ENCODE measurements at regions not wholly inside any gene's neighbourhood (a gene's known extent, or its start where the extent isn't known, plus 50 kb on each side); places are given as distances from the start of the nearest gene placed in this dataset.
"Not testable (repeated sequence)": the region's sequence is repeated elsewhere in the genome, so short reads cannot be mapped to it uniquely, and the experiment has no call there.

DNA sequence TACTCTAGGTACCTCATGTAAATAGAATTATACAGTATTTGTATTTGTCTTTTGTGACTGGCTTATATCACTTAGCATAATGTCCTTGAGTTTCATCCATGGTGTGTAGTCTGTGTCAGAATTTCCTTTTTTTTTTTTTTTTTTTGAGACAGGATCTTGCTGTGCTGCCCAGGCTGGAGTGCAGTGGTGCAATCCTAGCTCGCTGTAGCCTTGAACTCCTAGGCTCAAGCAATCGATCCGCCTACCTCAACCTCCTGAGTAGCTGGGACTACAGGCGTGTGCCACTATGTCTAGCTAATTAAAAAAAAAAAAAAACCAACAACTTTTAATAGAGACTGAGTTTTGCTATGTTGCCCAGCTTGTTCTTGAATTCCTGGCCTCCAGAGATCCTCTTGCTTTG lies 89.8 kb upstream of the PODXL start:
- DNase-seq (ENCODE audit: low spot score) = no peak

DNA sequence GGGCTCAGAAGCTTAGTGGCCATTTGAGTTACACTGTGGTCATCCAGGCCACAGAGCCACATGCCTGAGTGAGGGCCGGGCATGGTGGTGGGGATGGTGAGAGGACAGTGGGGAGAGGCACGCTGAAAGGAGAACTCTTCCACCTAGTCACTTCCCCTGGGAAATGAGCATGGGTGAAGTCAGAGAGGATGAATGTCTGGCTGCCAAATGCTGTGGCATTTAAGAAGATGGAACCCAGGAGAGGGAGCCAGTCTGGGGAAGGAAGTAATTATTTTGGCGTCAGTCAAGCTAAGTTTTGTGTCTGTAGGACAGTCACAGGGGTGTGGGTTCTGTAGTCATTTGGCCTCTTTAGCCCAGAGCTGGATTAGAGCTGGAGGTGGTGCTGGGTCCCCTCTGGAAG lies 86.0 kb upstream of the PODXL start:
- DNase-seq (ENCODE audit: low spot score) = no peak

DNA sequence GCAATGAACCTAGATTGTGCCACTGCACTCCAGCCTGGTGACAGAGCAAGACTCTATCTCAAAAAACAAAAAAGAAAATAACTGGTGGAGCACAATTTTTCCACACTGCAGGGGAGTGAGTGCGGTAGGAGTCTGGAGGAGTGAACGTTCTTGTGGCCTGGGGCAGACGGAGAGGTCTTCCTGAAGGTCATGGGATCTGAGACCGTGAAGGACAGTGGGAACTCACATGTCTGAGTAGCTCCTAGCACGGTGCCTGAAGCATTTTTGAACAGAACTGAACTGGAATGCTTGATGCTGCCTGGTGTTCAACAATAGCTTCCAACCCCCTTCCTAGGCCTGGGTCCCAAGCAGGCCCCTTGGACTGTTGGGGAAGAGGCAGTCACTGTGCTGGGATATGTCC lies 84.3 kb upstream of the PODXL start:
- no peak for DNase-seq (ENCODE audit: low spot score)

DNA sequence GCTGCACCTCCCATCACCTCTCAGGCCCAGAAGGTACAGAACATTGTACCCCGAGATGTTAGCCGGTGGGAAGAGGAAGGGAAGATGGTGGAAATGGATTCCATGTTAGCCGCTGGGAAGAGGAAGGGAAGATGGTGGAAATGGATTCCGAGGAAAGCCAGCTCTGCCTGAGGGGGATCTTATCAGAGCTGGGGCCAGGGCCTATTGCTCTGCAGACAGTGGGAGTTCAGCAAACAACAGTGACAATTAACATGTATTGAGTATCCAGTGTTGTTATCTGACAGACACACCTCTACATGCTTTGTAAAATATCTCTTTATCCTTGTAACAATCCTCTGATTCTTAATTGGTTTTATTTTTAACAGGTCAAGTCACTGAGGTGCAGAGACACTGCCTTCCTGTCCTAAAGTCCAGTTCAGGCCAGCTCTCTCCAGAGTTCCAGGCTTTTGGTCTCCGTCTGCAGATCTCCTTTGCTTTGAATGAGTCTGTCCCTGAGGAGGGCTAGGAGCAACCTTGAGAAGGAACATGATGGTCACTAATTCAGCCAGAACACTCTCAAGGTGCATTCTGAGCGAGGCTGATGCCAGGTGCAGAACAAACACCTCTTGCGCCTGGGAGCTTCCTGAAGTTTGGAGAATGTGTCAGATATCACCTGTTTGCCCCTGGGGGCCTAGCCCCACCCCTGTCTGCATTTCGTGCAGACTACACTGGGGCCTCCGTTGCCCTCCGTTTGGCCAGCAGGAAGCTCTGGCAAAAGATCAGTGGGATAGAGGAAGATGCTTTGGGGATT lies 82.4 kb upstream of the PODXL start:
- no peak for DNase-seq (ENCODE audit: low spot score)

DNA sequence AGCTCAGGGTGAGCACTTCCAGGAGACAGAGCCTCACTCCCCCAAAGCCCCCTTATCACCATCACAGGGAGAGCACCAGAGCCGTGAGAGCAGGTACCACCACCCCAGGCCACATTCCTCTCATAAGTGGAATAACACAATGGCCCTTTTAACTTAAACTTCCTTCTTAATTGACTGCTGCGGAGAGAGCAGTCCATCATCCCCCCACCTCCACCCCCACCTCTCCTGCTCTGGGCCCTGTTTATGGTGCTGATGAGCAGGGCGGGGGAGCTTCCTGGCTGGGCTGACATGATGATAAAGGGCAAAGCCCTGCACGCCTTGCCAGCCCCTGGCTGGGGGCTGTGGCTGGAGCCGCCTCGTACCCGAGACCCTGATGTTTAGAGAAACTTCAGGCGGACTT lies 81.4 kb upstream of the PODXL start:
- no peak for DNase-seq (ENCODE audit: low spot score)

DNA sequence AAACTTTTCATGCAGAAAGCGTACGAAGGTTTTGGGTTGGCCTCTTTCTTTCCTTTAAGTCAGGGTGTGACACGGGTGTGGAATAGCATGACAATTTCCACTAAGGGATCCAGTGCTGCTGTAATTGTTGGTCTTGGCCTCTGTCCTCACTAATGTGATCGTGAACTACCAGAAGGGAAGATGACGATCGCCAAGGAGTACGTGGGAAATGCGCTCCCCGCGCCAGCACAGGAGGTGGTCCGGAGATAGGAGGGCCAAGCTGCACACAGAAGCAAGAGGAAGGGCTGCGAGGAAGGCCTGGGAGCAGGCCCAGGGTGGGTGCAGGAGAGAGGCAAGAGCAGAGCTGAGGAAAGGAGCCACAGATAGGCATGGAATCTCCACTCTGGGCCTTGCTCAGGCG lies 79.7 kb upstream of the PODXL start:
- no peak for DNase-seq (ENCODE audit: low spot score)

DNA sequence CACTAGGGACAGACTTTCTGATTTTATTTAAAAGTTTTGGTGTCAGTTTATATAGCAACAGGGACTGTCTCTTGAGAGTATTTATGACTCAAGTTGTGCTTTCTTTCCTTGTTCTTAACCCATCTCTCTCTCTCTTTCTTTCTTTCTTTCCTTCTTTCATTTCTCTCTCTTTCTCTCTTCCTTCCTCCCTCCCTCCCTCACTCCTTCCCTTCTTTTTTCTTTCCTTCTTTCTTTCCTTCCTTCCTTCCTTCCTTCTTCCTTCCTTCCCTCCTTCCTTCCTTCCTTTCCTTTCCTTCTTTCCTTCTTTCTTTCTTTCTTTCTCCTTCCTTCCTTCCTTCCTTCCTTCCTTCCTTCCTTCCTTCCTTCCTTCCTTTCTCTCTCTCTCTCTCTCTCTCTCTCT lies 77.8 kb upstream of the PODXL start:
- not testable (repeated sequence) for DNase-seq (ENCODE audit: low spot score)

DNA sequence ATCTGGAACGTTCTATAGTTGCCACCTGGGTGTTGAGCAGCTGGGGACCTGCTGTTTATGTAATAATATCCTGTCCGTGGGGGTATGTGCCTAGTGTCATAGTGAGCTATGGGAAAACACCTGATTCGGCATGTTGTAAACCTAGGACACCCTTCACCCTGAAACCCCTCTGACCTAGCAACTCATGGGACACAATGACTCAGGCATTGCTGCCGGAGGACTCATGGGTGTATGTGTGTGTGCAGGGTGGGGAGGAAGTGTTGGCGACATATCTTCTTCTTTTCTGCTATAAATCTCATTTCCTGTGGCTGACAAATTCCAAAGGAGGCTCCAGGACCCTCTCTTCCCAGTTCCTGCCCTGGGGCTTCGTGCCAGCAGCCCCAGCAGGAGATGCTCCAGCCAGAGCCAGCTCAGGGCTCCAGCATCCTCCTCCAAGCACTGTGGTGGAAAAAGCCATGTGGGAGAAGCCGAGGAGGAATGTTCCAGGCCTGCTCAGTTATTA lies 77.0 kb upstream of the PODXL start:
- no peak for DNase-seq (ENCODE audit: low spot score)

DNA sequence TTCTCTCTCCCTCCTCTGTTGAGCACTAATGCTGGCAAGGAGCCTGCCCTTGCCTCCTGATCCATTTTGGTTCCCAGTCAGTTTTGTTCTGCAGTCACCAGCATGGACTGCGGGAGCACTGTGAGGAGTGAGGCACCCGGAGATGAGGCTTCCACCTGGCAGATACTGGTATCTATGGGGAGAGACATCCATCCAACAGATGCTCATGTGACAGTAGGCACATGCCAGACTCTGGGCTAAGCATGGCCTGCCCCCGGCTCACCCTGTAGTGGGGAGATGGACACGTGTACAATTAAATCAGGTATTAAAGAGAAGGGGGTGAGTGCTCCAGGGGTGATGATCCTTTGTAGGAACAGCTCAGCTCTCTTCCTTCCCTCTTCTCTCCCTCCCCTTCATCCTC lies 74.0 kb upstream of the PODXL start:
- DNase-seq (ENCODE audit: low spot score) = no peak

DNA sequence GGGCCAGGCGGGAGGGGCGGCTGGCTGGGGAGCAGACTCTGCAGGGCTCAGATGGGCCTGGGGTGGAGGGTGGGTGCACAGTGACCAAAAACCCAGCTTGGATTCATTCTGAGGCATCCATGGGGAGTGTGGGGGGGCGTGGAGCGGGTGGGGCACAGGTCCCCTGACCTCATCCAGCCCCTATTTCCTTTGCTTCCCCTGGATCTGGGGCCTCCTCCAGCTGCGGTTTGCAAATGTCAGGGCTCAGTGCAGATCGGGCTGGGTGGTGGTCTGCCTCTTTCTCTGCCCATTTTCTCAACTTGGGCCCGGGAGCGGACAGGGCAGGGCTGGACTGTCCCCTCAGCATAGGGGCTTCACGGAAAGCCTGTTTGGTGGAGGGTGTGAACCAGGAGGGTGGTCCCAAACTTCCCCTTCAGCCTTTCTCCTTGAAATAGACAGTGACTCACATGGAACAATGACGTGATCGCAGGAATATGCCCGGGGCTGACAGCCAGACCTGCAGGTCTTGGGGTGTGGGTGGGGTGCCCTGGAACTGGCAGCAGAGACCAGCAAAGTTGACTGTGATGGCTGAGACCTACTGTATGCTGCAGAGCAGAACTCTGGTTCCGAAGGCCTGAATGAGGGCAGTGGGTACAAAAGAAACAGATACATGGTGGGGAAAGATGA lies 72.9 kb upstream of the PODXL start:
- no peak for DNase-seq (ENCODE audit: low spot score)

DNA sequence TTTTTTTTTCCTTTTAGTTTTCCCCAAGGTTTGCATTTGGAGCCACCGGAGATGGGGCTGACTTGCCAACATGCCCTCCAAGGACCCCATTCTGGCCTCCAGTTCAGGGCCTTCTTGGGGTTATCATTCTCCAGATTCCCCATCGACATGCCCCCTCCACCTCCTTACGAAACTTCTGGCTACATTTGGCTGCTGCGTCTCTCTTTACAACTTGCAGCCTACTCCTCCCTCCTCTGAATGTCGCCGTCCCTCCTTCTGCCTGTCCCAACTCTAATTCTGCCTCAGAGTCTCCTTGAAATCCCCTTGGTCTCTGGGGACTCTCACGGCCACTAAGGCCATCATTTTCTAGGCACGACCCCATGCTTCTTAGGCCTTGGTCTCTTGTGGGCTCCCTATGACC lies 72.2 kb upstream of the PODXL start:
- DNase-seq (ENCODE audit: low spot score) = no peak

DNA sequence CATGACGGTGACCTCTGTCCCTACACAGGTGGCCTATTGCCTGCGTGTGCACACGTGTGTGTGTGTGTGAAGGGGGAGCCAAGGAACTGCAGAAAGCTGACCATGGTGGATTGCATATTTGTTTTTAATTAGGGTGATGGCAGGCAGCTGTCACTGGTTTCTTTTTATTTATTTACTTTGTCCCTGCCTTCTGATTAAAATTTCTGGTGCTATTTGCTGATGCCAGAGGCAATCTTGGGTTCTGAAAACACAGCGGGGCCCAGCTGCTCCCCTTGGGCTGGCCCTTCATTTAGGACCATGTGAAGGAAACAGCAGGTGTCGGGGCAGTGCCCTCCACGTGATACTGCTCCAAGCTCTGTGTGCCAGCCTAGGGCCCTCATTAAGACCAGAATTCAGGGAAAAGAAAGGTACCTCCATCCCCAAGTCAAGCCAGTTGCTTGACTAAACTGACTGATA lies 71.3 kb upstream of the PODXL start:
- no peak for DNase-seq (ENCODE audit: low spot score)

DNA sequence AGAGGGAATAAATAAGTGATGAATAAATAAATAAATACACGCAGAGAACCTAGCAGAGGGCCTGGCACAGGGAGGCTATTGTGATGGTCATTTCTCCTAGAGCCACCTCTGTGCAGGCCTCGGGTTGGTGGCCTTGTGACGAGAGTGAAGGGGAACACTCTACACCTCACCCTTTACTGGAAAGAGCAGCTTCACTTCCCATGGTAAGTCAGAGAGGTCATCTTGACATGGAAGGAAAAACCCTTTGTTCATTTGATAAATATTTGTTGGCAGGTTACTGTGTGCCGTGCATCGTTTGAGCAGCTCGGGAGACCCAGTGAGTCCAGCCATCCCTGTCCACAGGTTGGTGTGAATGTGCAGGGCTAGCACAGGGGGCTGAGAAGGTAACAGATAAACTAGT lies 70.2 kb upstream of the PODXL start:
- no peak for DNase-seq (ENCODE audit: low spot score)

DNA sequence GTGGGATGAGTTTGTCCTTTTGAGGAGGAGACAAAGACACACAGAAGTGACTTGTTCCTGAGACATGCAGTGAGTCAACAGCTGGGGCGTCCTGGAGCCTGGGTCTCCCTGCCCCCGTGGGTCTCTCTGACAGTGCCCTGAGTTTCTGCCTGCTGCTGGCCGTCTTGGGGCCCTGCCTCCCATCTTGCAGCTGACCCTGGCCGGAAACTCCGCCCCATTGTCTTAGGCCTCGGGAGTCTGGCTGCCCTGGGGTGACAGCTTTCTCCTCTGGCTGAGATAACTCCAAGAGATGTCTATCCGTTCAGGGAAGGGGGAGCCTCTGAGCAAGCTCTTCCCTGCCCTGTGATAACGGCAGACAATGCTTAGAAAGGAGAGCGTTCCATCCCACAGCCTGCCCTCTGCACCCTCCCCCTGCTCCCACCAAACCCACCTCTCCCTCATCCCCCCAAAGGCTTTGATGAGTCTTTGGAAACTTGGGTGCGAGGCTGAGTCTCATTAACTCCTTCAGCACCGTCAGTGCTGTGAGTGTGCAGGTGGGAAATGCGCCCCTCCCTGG lies 69.5 kb upstream of the PODXL start:
- no peak for DNase-seq (ENCODE audit: low spot score)

DNA sequence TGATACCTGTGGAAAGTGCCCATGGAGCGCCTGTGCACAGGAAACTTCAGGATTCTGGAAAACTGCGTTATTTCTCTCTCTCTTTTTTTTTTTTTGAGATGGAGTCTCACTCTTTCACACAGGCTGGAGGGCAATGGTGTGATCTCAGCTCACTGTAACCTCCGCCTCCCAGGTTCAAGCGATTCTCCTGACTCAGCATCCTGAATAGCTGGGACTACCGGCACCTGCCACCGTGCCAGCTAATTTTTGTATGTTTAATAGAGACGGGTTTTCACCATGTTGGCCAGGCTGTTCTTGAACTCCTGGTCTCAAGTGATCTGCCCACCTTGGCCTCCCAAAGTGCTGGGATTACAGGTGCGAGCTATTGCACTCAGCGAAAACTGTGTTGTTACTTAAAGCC lies 68.9 kb upstream of the PODXL start:
- not testable (repeated sequence) for DNase-seq (ENCODE audit: low spot score)

DNA sequence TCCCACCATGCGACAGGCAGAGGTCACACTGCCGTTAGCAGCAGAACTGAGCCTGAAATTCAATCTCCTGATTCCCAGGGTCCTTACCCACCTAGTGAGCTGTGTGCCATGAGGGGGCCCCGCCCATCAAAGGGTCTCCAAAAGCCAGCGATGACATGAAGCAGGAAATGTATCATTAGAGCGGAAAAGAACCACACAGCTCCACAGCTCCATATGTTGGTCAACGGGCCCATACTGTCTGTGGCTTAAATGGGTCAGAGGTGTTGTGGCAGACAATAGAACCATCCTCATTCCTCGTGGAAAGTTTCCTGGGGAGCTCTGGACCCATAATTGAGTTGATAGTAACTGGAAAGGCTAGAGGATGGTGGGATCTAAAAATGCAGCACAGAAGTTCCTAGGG lies 68.1 kb upstream of the PODXL start:
- DNase-seq (ENCODE audit: low spot score) = no peak

DNA sequence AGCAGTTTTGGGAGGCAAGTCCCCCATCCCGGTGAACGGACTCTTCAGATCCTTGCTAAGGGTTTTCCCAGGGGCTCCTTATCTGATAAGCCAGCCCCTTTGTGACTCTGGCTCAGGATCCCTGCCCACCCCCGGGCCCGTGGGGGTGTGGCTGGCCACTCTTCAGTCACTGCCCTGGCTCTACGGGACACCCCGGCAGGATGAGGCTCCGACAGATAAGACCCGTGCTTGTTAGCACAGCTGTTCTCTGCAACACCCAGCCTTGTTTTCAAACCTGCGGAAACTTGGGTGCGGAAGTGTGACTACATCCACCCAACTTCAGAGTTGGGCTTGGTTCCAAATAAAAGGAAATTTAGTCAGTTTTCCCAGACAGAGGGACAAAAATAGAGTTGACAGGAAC lies 66.7 kb upstream of the PODXL start:
- DNase-seq (ENCODE audit: low spot score) = peak; percentile 14

DNA sequence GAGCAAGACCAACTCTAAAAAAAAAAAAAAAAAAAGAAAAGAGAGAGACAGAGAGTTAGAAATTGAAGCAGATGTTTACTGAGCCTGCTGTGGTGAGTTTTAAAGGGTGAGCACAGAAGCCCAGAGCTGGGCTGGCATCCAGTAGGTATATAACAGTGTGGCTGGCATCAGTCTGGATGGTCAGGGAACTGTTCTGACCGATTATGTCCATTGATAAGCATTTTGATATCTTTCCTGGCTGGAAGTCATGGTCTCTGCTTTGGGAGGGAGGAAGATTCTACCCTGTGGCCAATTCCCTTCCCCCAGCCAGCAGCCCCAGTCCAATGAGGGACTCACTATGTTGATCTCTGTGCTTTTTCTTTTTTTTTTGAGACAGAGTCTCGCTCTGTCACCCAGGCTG lies 65.2 kb upstream of the PODXL start:
- no peak for DNase-seq (ENCODE audit: low spot score)

DNA sequence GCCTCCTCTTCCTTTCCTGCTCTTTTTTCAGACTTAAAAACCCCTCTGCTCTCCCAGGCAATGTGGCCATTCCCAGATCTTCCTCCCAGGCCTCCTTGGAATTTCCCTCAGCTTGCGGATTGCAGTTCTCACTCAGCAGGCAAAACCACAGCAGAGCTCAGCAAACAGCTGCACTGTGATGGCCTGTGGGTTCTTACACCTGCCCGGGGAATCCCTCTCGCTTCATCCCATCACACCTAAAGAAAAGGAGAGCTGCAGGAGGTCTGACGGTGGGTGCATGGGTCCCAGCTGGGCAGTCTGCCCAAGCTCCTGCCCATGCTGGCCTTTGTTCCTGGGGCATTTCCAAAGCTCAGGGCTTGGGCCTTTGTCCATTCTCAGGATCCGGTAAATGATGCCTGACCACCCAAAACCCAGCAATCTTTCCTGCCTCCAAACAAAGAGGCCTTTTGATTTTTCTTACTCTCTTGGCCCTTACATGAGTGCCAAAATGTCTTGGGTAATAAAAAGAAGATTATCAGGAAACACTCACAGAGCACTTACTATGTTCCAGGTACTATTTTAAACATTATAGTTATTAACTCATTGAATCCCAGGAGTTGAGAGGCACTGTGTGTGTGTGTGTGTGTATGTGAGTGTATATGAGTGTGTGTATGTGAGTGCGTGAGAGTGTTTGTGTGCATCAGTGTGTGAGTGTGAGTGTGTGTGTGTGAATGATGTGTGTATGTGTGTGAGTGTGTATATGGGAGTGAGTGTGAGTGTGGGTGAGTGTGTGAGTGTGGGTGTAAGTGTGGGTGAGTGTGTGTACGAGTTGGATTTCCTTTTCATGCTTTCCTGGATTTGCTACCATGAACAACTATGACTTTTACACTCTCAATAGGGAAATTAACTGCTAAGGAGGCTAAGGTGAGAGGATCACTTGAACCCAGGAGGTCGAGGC lies 64.5 kb upstream of the PODXL start:
- DNase-seq (ENCODE audit: low spot score) = no peak

DNA sequence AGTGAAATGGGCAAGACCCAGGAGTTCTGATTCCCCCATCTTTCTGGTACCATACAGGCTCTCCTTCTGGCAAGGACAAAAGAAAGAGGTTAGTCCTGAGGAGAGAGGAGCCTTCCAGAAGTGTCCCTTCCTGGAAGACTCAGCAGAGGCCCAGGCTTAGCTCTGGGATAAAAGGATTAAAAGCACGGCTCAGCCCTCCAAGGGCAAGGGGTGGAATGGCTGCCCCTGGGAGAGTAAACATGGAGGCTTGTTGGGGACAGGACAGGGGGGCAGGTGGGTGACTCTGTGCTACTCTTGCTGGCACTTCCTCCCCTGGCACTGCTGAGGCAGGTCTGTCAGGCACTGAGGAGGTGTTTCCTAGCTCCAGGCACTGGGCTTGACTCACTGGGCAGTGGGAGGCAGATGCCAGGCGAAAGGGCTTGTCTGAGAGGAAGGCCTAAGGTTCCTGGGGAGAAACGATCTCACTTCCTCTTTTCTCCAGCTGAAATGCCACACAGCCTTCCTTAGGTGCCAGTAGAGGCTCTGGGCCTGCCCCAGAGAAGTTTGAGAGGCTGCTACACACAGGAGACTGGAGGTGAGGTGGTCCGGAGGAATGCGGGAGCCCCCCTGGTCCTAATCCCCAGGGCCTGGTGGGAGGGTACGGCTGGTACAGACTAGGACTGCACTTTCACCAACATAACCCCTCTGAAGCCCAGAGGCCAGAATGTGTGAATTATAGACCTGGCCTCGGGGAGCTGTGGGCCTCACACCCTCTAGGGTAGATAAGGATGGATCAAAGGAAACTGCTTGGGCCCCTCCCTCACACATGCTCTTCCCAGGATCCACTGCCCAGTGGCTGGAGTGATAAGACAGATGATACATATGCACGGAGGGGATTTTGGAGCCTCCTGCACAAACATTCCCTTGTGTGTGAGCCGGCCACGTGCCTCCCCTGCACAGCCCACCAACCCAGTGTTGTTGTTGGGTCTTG lies 63.2 kb upstream of the PODXL start:
- DNase-seq (ENCODE audit: low spot score) = no peak

DNA sequence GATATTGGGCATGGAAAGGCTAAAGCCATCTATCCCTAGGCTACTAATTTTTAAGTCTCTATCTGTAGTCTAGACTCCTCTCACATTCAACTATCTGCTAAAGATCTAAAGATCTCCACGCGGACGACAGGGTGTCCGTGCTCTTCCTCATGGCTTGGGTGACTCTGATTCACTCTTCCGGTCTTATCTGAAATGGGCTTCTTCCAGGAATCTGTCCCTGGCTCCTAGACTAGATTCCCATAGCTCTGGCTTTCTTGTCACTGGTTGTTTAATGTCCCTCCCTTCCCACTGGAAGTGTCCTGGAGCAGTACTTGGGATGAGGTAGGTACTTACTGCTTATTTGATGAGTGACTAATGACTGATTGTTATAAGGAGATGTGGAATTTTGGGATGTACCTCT lies 62.0 kb upstream of the PODXL start:
- no peak for DNase-seq (ENCODE audit: low spot score)

All from mucosa of gallbladder (tissue), 1 donor.